Neural progenitor cell (in vitro differentiated cells): ENCODE measurements at regions not wholly inside any gene's neighbourhood (a gene's known extent, or its start where the extent isn't known, plus 50 kb on each side); places are given as distances from the start of the nearest gene placed in this dataset.

ENCODE experiments used
- DNase-seq: peaks from one replicate; pipeline ENCODE4 v3.0.0-alpha.2; 2016; ENCODE audit warnings: low spot score
- H2AFZ ChIP-seq: fragments of 200-600 bp; sonication (generic); replicated peaks from 2 replicates; pipeline ENCODE4 v1.6.1; 2016; ENCODE audit warnings: antibody characterized with exemption
- H3F3A ChIP-seq: fragments of 200-600 bp; sonication (generic); 2 replicates; pipeline ENCODE4 v1.6.1; 2016; ENCODE audit warnings: antibody characterized with exemption, low read depth
- H3K27ac ChIP-seq: fragments of 200-600 bp; sonication (generic); 2 replicates; pipeline ENCODE4 v1.5.1; 2016; ENCODE audit warnings: mild to moderate bottlenecking
- H3K27me3 ChIP-seq: fragments of 200-600 bp; sonication (generic); 2 replicates; pipeline ENCODE4 v1.6.1; 2016; ENCODE audit warnings: mild to moderate bottlenecking, moderate library complexity
- H3K36me3 ChIP-seq: fragments of 200-600 bp; sonication (generic); 2 replicates; pipeline ENCODE4 v1.5.1; 2016
- H3K4me1 ChIP-seq: fragments of 200-600 bp; sonication (generic); 2 replicates; pipeline ENCODE4 v1.6.1; 2016; ENCODE audit warnings: mixed run types
- H3K4me2 ChIP-seq: fragments of 200-600 bp; sonication (generic); 2 replicates; pipeline ENCODE4 v1.6.1; 2016
- H3K4me3 ChIP-seq: fragments of 200-600 bp; sonication (generic); 2 replicates; pipeline ENCODE4 v1.5.1; 2016
- H3K79me2 ChIP-seq: fragments of 200-600 bp; sonication (generic); 2 replicates; pipeline ENCODE4 v1.6.1; 2016; ENCODE audit warnings: low read depth
- H3K9ac ChIP-seq: fragments of 200-600 bp; sonication (generic); 2 replicates; pipeline ENCODE4 v1.6.1; 2016
- H3K9me3 ChIP-seq: fragments of 200-600 bp; sonication (generic); 2 replicates; pipeline ENCODE4 v1.5.1; 2016; ENCODE audit warnings: low read depth
- H4K20me1 ChIP-seq: fragments of 200-600 bp; sonication (generic); 2 replicates; pipeline ENCODE4 v1.6.1; 2016; ENCODE audit warnings: low read depth
- H3K27ac Mint-ChIP-seq: 3 replicates; pipeline ENCODE4 v1.8.0; 2021; ENCODE audit warnings: mixed read lengths
- H3K27me3 Mint-ChIP-seq: 2 replicates; pipeline ENCODE4 v1.8.0; 2022; ENCODE audit warnings: low read depth, mild to moderate bottlenecking, inconsistent platforms, moderate library complexity, mixed read lengths; ENCODE audit not compliant: insufficient read depth
- H3K36me3 Mint-ChIP-seq: 3 replicates; pipeline ENCODE4 v1.8.0; 2021; ENCODE audit warnings: mixed read lengths
- H3K4me1 Mint-ChIP-seq: 3 replicates; pipeline ENCODE4 v1.8.0; 2021; ENCODE audit warnings: mixed read lengths
- H3K4me3 Mint-ChIP-seq: 3 replicates; pipeline ENCODE4 v1.8.0; 2021; ENCODE audit warnings: mild to moderate bottlenecking, moderate library complexity, mixed read lengths
- H3K9me3 Mint-ChIP-seq: 3 replicates; pipeline ENCODE4 v1.8.0; 2020; ENCODE audit warnings: mixed read lengths
- EZH2 ChIP-seq: fragments of 200-600 bp; sonication (generic); IDR thresholded peaks from 2 replicates; pipeline ENCODE4 v1.6.1; 2017; ENCODE audit warnings: antibody characterized with exemption, mild to moderate bottlenecking, moderate library complexity
- EZH2phosphoT487 ChIP-seq: fragments of 200-600 bp; sonication (generic); IDR thresholded peaks from 2 replicates; pipeline ENCODE4 v1.6.1; 2017; ENCODE audit warnings: antibody characterized with exemption
- TF ChIP-seq, protein P1 (sequence below): fragments of 200-600 bp; sonication (generic); IDR thresholded peaks from 2 replicates; pipeline ENCODE4 v1.5.1; 2017; ENCODE audit warnings: antibody characterized with exemption, mild to moderate bottlenecking

DNA sequence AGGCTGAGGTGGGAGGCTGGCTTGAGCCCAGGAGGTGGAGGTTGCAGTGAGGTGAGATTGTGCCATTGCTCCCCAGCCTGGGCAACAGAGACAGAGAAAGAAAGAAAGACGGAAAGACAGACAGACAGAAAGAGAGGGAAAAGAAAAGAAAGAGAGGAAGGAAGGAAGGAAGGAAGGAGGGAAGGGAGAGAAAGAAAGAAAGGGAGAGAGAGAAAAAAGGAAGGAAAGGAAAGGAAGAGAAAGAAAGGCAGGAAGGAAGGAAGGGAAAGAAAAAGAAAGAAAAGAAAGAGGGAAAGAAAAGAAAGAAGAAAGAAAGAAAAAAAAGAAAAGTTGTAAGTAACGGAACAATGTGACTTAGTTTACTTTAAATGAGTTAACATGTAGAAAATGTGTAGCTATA, 260.7 kb upstream of the GRM7 start:
- TF ChIP-seq EZH2phosphoT487: no peak
- no peak for TF ChIP-seq EZH2
- TF ChIP-seq, protein P1, sequence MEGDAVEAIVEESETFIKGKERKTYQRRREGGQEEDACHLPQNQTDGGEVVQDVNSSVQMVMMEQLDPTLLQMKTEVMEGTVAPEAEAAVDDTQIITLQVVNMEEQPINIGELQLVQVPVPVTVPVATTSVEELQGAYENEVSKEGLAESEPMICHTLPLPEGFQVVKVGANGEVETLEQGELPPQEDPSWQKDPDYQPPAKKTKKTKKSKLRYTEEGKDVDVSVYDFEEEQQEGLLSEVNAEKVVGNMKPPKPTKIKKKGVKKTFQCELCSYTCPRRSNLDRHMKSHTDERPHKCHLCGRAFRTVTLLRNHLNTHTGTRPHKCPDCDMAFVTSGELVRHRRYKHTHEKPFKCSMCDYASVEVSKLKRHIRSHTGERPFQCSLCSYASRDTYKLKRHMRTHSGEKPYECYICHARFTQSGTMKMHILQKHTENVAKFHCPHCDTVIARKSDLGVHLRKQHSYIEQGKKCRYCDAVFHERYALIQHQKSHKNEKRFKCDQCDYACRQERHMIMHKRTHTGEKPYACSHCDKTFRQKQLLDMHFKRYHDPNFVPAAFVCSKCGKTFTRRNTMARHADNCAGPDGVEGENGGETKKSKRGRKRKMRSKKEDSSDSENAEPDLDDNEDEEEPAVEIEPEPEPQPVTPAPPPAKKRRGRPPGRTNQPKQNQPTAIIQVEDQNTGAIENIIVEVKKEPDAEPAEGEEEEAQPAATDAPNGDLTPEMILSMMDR: no peak
- H3K79me2 ChIP-seq: no peaks in the 10 kb centered on the region
- no peaks in the 10 kb centered on the region for H3K36me3 ChIP-seq
- no peak overlapping the region for H3K9ac ChIP-seq
- no peak overlapping the region for H3K4me3 Mint-ChIP-seq
- peaks cover 5% of the 10 kb centered on the region for H3K4me1 Mint-ChIP-seq
- no peak overlapping the region for H3K27ac ChIP-seq
- H3K27me3 ChIP-seq: no peaks in the 10 kb centered on the region
- H3F3A ChIP-seq: no peaks in the 10 kb centered on the region
- H3K9me3 ChIP-seq: no peaks in the 10 kb centered on the region
- no peaks in the 10 kb centered on the region for H3K9me3 Mint-ChIP-seq
- DNase-seq: no peak
- no peak overlapping the region for H2AFZ ChIP-seq
- peaks cover 4% of the 10 kb centered on the region for H3K4me1 ChIP-seq
- no peak overlapping the region for H3K4me2 ChIP-seq
- H3K4me3 ChIP-seq: no peak overlapping the region
- H4K20me1 ChIP-seq: no peaks in the 10 kb centered on the region
- no peaks in the 10 kb centered on the region for H3K27me3 Mint-ChIP-seq
- H3K27ac Mint-ChIP-seq: no peak overlapping the region
- H3K36me3 Mint-ChIP-seq: no peaks in the 10 kb centered on the region

- H3K27me3 Mint-ChIP-seq: no peaks in the 10 kb centered on the region
- Histone ChIP-seq H3K36me3 (no peaks in the 10 kb centered on the region), H3K9me3 (no peaks in the 10 kb centered on the region), H3F3A (no peaks in the 10 kb centered on the region), H3K4me2 (no peak overlapping the region), H3K27me3 (no peaks in the 10 kb centered on the region), H3K4me1 (peaks cover 4% of the 10 kb centered on the region), H3K9ac (no peak overlapping the region), H3K27ac (no peak overlapping the region), H3K79me2 (no peaks in the 10 kb centered on the region), H4K20me1 (no peaks in the 10 kb centered on the region), H2AFZ (no peak overlapping the region), H3K4me3 (no peak overlapping the region)
- no peak overlapping the region for H3K4me3 Mint-ChIP-seq
- no peak for DNase-seq
- TF ChIP-seq, protein P1: no peak
- no peak for TF ChIP-seq EZH2
- no peak for TF ChIP-seq EZH2phosphoT487
- H3K27ac Mint-ChIP-seq: no peak overlapping the region
- no peaks in the 10 kb centered on the region for H3K9me3 Mint-ChIP-seq
- H3K4me1 Mint-ChIP-seq: peaks cover 5% of the 10 kb centered on the region
- no peaks in the 10 kb centered on the region for H3K36me3 Mint-ChIP-seq
Observed at GRCh38 chr3:6601374-6601773, 259.5 kb upstream of the GRM7 start.

- H3K36me3 ChIP-seq: no peaks in the 10 kb centered on the region
- Mint-ChIP-seq H3K36me3 (no peaks in the 10 kb centered on the region), H3K4me3 (no peak overlapping the region), H3K27me3 (no peaks in the 10 kb centered on the region), H3K27ac (no peak overlapping the region), H3K9me3 (no peaks in the 10 kb centered on the region), H3K4me1 (peaks cover 5% of the 10 kb centered on the region)
- no peak overlapping the region for H3K4me2 ChIP-seq
- H3K9ac ChIP-seq: no peak overlapping the region
- H3K27me3 ChIP-seq: no peaks in the 10 kb centered on the region
- DNase-seq: no peak
- H3K27ac ChIP-seq: no peak overlapping the region
- no peak overlapping the region for H2AFZ ChIP-seq
- no peaks in the 10 kb centered on the region for H3K79me2 ChIP-seq
- no peaks in the 10 kb centered on the region for H3K9me3 ChIP-seq
- TF ChIP-seq EZH2: no peak
- no peak for TF ChIP-seq EZH2phosphoT487
- TF ChIP-seq, protein P1: no peak
- H3K4me1 ChIP-seq: peaks cover 4% of the 10 kb centered on the region
- no peak overlapping the region for H3K4me3 ChIP-seq
- no peaks in the 10 kb centered on the region for H3F3A ChIP-seq
- no peaks in the 10 kb centered on the region for H4K20me1 ChIP-seq
Observed at GRCh38 chr3:6602329-6602728, 258.6 kb upstream of the GRM7 start.

DNA sequence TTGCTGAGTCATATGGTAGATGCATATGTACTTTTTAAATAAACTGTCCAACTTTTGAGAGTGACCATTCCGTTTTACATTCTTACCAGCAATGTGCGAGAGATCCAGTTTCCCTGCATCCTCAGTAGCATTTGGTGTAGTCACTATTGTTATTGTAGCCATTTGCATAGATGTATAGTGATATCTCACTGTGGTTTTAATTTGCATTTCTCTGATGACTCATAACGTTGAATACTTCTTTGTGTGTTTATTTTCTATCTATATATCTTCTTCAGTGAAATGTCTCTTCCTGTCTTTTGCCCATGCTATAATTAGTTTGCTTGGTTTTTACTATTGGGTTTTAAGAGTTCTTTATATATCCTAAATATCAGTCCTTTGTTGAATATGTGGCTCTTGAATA, 255.7 kb upstream of the GRM7 start:
- H3K9me3 ChIP-seq: no peaks in the 10 kb centered on the region
- no peak overlapping the region for H3K4me2 ChIP-seq
- no peaks in the 10 kb centered on the region for H3K9me3 Mint-ChIP-seq
- H3F3A ChIP-seq: no peaks in the 10 kb centered on the region
- H2AFZ ChIP-seq: no peak overlapping the region
- no peak overlapping the region for H3K4me3 Mint-ChIP-seq
- no peaks in the 10 kb centered on the region for H4K20me1 ChIP-seq
- H3K27ac Mint-ChIP-seq: no peak overlapping the region
- H3K79me2 ChIP-seq: no peaks in the 10 kb centered on the region
- H3K27me3 ChIP-seq: no peaks in the 10 kb centered on the region
- H3K4me1 Mint-ChIP-seq: peaks cover 5% of the 10 kb centered on the region
- no peak overlapping the region for H3K9ac ChIP-seq
- peaks cover 3% of the 10 kb centered on the region for H3K27me3 Mint-ChIP-seq
- peaks cover 4% of the 10 kb centered on the region for H3K4me1 ChIP-seq
- H3K27ac ChIP-seq: no peak overlapping the region
- no peak for DNase-seq
- no peak for TF ChIP-seq EZH2phosphoT487
- TF ChIP-seq, protein P1: no peak
- no peak for TF ChIP-seq EZH2
- no peaks in the 10 kb centered on the region for H3K36me3 ChIP-seq
- H3K4me3 ChIP-seq: no peak overlapping the region
- H3K36me3 Mint-ChIP-seq: no peaks in the 10 kb centered on the region
